ENCODE measurements at regions not wholly inside any gene's neighbourhood (a gene's known extent, or its start where the extent isn't known, plus 50 kb on each side); places are given as distances from the start of the nearest gene placed in this dataset.

- Histone ChIP-seq H3K4me1 (ENCODE audit: control insufficient read depth, insufficient read depth, low read length) (peaks cover 18% of the 10 kb centered on the region), H2AFZ (ENCODE audit: control insufficient read depth, low read depth, low read length) (no peak overlapping the region), H3K27ac (ENCODE audit: control insufficient read depth, insufficient read depth) (no peak overlapping the region), H3K4me3 (no peak overlapping the region), H3K9ac (ENCODE audit: control insufficient read depth, insufficient read depth, low read length) (no peak overlapping the region), H3K27me3 (replicated peaks in 1 of 2; ENCODE audit: control insufficient read depth in 2 of 2, insufficient read depth in 2 of 2, low read length in 1 of 2) (no peaks in the 10 kb centered on the region), H3K79me2 (ENCODE audit: control insufficient read depth, insufficient read depth, low read length) (no peaks in the 10 kb centered on the region), H3K9me3 (replicated peaks; ENCODE audit: control insufficient read depth, insufficient read depth, low read length) (no peaks in the 10 kb centered on the region), H4K20me1 (ENCODE audit: control insufficient read depth, insufficient read depth) (no peaks in the 10 kb centered on the region), H3K36me3 (ENCODE audit: control insufficient read depth in 2 of 2, insufficient read depth in 2 of 2, low read length in 1 of 2) (no peaks in the 10 kb centered on the region), H3K4me2 (ENCODE audit: control insufficient read depth, insufficient read depth) (no peak overlapping the region)
- ChIA-PET RAD21 (ENCODE audit: unreplicated experiment) (interaction anchor here (1.0 to 3.2 kb wide), 6 partner anchors 8 to 30 kb away, joined by 3 to 35 read pairs (median 14); no protein-coding TSS in a partner anchor), POLR2A (interaction anchor here (0.6 to 7.1 kb wide), 8 partner anchors 8 to 133 kb away, joined by 3 to 39 read pairs (median 4); no protein-coding TSS in a partner anchor), CTCF (interaction anchor here (1.2 to 3.3 kb wide), 6 partner anchors 9 to 193 kb away, joined by 3 to 18 read pairs (median 5); no protein-coding TSS in a partner anchor), SMC1A (ENCODE audit: uncharacterized antibody, unreplicated experiment) (interaction anchor here (0.7 to 7.9 kb wide), 6 partner anchors 8 to 96 kb away, joined by 3 to 57 read pairs (median 6); no protein-coding TSS in a partner anchor)
- no peak for DNase-seq (ENCODE audit: low read depth, low spot score)
- ATAC-seq: no peak
- intact Hi-C loops (cut with micrococcal nuclease; ENCODE audit: unreplicated experiment) (no loop called here), in situ Hi-C loops (cut with MboI) (no loop called here)
- FAIRE-seq: no peak
- TF ChIP-seq STAT3 (IDR thresholded peaks at IDR 0.05; ENCODE audit: low read depth, low read length): no peak
- no peak for TF ChIP-seq USF2 (IDR thresholded peaks at IDR 0.05; ENCODE audit: borderline replicate concordance, low read depth, low read length)
- TF ChIP-seq YBX1 (IDR thresholded peaks at IDR 0.05): no peak
- no peak for TF ChIP-seq IRF5 (IDR thresholded peaks at IDR 0.05; ENCODE audit: borderline replicate concordance)
- no peak for TF ChIP-seq PAX8 (IDR thresholded peaks at IDR 0.05)
- TF ChIP-seq EGR1 (IDR thresholded peaks at IDR 0.05; ENCODE audit: borderline replicate concordance in 1 of 2, low read depth in 2 of 2, low read length in 2 of 2): no peak
- TF ChIP-seq ZBTB33 (IDR thresholded peaks at IDR 0.05): no peak
- TF ChIP-seq BCL3 (IDR thresholded peaks at IDR 0.05; ENCODE audit: borderline replicate concordance, insufficient read depth, low read depth, low read length, poor library complexity, severe bottlenecking): no peak
- no peak for TF ChIP-seq ZNF274 (IDR thresholded peaks at IDR 0.05; ENCODE audit: insufficient read depth, insufficient read length)
- no peak for TF ChIP-seq HCFC1 (IDR thresholded peaks at IDR 0.05; ENCODE audit: low read length)
- no peak for TF ChIP-seq GATAD2B (conservative IDR thresholded peaks at IDR 0.05; ENCODE audit: low read depth)
- no peak for TF ChIP-seq SREBF2 (IDR thresholded peaks at IDR 0.05; ENCODE audit: low read length)
- TF ChIP-seq POLR2A (IDR thresholded peaks at IDR 0.05; ENCODE audit: low read depth, low read length): no peak
- TF ChIP-seq MYB (IDR thresholded peaks at IDR 0.05; ENCODE audit: borderline replicate concordance, low read depth, low read length): no peak
- no peak for TF ChIP-seq KLF5 (IDR thresholded peaks at IDR 0.05; ENCODE audit: partially characterized antibody)
- TF ChIP-seq STAT1 (conservative IDR thresholded peaks at IDR 0.05): no peak
- 66% methylated on average over 8 of the region's 8 CpGs for WGBS (ENCODE audit: insufficient coverage, insufficient replicate concordance, low lambda C conversion rate, missing lambda C conversion rate)
- BruUV-seq (replicated peaks): no TSS peak
Measured at GRCh38 chr14:76927971-76928700, 100.4 kb downstream of the IRF2BPL start.

All from GM12878 (cell line).